Tibial nerve (tissue), 3 donors: ENCODE measurements at regions not wholly inside any gene's neighbourhood (a gene's known extent, or its start where the extent isn't known, plus 50 kb on each side); places are given as distances from the start of the nearest gene placed in this dataset.

Source experiments
- CTCF ChIP-seq, 5 experiments: fragments of 200-600 bp in 3 of 5; fragments of 450-650 bp in 2 of 5; sonication (generic) in 3 of 5; IDR thresholded peaks; one replicate each; pipeline ENCODE4 v1.5.1; 2016 to 2019; ENCODE audit warnings: antibody characterized with exemption in 5 of 5, mild to moderate bottlenecking in 3 of 5, moderate library complexity in 2 of 5
- POLR2A ChIP-seq, 2 donors: fragments of 450-650 bp; IDR thresholded peaks; one replicate each; pipeline ENCODE4 v1.6.1; 2017; ENCODE audit warnings: antibody characterized with exemption in 2 of 2, mild to moderate bottlenecking in 2 of 2, moderate library complexity in 2 of 2

- TF ChIP-seq CTCF (IDR thresholded peaks at IDR 0.05), result no peak
- TF ChIP-seq POLR2A (IDR thresholded peaks at IDR 0.05), result no peak
Measured at GRCh38 chr4:4724321-4724720, 135.1 kb upstream of the MSX1 start.
